Chondrocyte (in vitro differentiated cells): ENCODE measurements at regions not wholly inside any gene's neighbourhood (a gene's known extent, or its start where the extent isn't known, plus 50 kb on each side); places are given as distances from the start of the nearest gene placed in this dataset.

ENCODE experiments used
- DNase-seq: peaks from one replicate; pipeline ENCODE4 v3.0.0; 2021; ENCODE audit warnings: mixed read lengths, low spot score
- H3K27ac Mint-ChIP-seq: one replicate; pipeline ENCODE4 v1.8.0; 2021; ENCODE audit warnings: mild to moderate bottlenecking, moderate library complexity, mixed read lengths; ENCODE audit not compliant: unreplicated experiment
- H3K27me3 Mint-ChIP-seq: 2 replicates; pipeline ENCODE4 v1.8.0; 2021; ENCODE audit warnings: low read depth, mixed read lengths
- H3K36me3 Mint-ChIP-seq: 2 replicates; pipeline ENCODE4 v1.8.0; 2021; ENCODE audit warnings: low read depth, mixed read lengths
- H3K4me1 Mint-ChIP-seq: 2 replicates; pipeline ENCODE4 v1.8.0; 2021; ENCODE audit warnings: low read depth, mild to moderate bottlenecking, mixed read lengths
- H3K4me3 Mint-ChIP-seq: one replicate; pipeline ENCODE4 v1.8.0; 2021; ENCODE audit warnings: mild to moderate bottlenecking, moderate library complexity, mixed read lengths; ENCODE audit not compliant: unreplicated experiment
- H3K9me3 Mint-ChIP-seq: 2 replicates; pipeline ENCODE4 v1.8.0; 2021; ENCODE audit warnings: low read depth, mixed read lengths
- CTCF ChIP-seq: fragments of 200-600 bp; sonication (generic); IDR thresholded peaks from 2 replicates; pipeline ENCODE4 v1.5.0; 2021; ENCODE audit warnings: antibody characterized with exemption, mild to moderate bottlenecking, moderate library complexity

GRCh38 chr17:71899317-71899716 lies 221.5 kb upstream of the SOX9 start:
- Mint-ChIP-seq H3K36me3 (no peaks in the 10 kb centered on the region), H3K27me3 (no peaks in the 10 kb centered on the region), H3K27ac (no peak overlapping the region), H3K4me1 (peaks cover 25% of the 10 kb centered on the region), H3K4me3 (no peak overlapping the region), H3K9me3 (peaks cover 6% of the 10 kb centered on the region)
- no peak for TF ChIP-seq CTCF
- DNase-seq = no peak

GRCh38 chr17:71900621-71901229 lies 220.1 kb upstream of the SOX9 start:
- no peak for TF ChIP-seq CTCF
- DNase-seq = no peak
- Mint-ChIP-seq H3K27ac (peak overlapping the region; percentile 57), H3K27me3 (no peaks in the 10 kb centered on the region), H3K9me3 (peaks cover 6% of the 10 kb centered on the region), H3K4me1 (peaks cover 25% of the 10 kb centered on the region), H3K4me3 (no peak overlapping the region), H3K36me3 (no peaks in the 10 kb centered on the region)

DNA sequence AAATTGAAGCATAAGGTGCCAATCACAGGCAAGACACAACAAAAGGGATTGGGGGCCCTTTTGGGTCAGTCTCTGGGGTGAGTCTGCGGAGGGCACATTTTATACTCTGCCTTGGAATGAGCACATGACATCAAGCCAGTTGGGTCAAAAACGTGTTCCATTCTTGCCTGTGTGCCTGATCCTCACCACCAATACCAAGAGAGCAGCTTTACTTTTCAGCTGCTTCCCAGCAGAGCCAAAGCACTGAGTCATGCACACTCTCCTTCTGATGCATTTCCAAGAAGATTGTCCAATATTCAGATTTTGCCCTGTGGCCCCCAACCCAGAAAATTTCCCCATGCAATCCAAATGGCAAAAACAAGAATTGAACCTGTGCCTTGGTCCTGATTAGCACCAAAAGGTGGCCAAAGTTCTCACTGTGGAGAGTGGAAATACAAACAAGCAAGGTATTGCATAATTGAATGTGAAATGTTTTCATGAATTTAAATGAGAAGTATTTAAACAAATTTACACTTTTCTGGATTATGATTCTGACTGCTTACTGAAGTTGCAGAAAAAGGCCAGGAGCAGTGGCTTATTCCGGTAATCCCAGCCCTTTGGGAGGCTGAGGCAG lies 217.8 kb upstream of the SOX9 start:
- Mint-ChIP-seq H3K9me3 (peaks cover 4% of the 10 kb centered on the region), H3K27me3 (no peaks in the 10 kb centered on the region)
- DNase-seq = no peak

DNA sequence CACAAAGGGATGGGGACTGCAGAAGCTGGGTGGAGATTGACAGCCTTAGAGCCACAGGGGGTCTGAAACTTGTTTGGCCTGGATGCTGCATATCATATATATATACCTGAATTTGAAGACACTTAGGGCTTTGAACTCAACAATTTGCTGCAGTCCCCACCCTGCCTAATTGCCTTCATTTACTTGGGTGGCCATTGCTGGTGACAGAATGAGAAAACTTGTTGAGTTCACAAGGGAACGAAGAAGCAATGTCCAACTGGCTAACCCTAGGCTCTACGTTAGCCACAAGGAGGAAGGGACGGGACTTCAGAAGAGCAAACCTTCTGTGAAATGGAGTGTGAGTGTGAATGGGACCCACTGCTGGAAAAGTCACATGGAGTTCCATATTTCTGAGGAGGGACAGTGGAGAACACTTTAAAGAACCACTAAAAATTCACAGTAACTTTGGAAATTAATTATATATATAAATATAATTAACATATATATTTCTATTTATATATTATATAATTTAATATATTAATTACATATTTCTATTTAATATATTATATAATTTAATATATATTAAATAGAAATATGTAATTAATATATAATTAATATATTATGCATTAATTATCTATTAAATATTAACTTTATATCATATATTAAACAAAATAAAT lies 215.3 kb upstream of the SOX9 start:
- Mint-ChIP-seq H3K36me3 (no peaks in the 10 kb centered on the region), H3K9me3 (no peaks in the 10 kb centered on the region), H3K27ac (no peak overlapping the region), H3K27me3 (no peaks in the 10 kb centered on the region), H3K4me3 (no peak overlapping the region), H3K4me1 (peaks cover 9% of the 10 kb centered on the region)
- no peak for DNase-seq
- no peak for TF ChIP-seq CTCF

More for the DNA sequence above, 217.8 kb upstream of the SOX9 start:
- Mint-ChIP-seq H3K36me3 (no peaks in the 10 kb centered on the region), H3K27ac (no peak overlapping the region), H3K4me3 (no peak overlapping the region), H3K4me1 (peaks cover 25% of the 10 kb centered on the region)
- TF ChIP-seq CTCF = no peak

DNA sequence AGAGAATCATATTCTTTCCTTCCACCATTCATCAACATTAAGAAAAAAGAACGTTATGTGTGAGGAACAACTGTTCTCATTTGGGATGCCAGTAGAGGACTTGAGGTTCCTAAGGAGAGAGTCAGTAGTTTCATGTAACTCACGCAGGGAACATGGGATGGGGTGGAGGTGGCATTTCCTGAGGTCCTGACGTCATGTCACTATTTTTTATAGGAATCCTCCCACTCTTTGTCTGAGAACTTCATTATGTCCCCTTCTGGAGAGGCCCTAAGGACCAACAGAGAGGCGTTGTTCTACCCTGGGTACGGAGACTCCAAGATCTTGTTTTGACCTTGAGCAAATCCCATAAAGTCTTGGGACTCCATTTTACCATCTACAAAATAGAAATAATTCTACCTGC lies 211.7 kb upstream of the SOX9 start:
- Mint-ChIP-seq H3K4me1 (no peaks in the 10 kb centered on the region), H3K4me3 (no peak overlapping the region), H3K27me3 (no peaks in the 10 kb centered on the region), H3K27ac (no peak overlapping the region), H3K9me3 (no peaks in the 10 kb centered on the region), H3K36me3 (no peaks in the 10 kb centered on the region)
- DNase-seq = no peak
- no peak for TF ChIP-seq CTCF
